ENCODE measurements at regions not wholly inside any gene's neighbourhood (a gene's known extent, or its start where the extent isn't known, plus 50 kb on each side); places are given as distances from the start of the nearest gene placed in this dataset.
A peak's percentile ranks its signal among the peaks of the same experiment; 100 is the strongest.

GRCh38 chr2:145985517-145985916 lies 1465.6 kb upstream of the ZEB2 start:
- Histone ChIP-seq H3K4me1 (ENCODE audit: low read depth) (peaks cover 8% of the 10 kb centered on the region), H3K9me3 (ENCODE audit: low read depth) (no peaks in the 10 kb centered on the region), H3K4me3 (no peak overlapping the region), H3K27me3 (no peaks in the 10 kb centered on the region), H3K36me3 (no peaks in the 10 kb centered on the region), H3K27ac (no peak overlapping the region)
- DNase-seq (ENCODE audit: low read depth in 1 of 2, low spot score in 1 of 2): peak; percentile 19 to 50
- no peak for TF ChIP-seq CTCF (IDR thresholded peaks at IDR 0.05; ENCODE audit: low read depth, low read length)

- Histone ChIP-seq H3K27ac (no peak overlapping the region), H3K9me3 (ENCODE audit: low read depth) (no peaks in the 10 kb centered on the region), H3K4me3 (no peak overlapping the region), H3K4me1 (ENCODE audit: low read depth) (peaks cover 8% of the 10 kb centered on the region), H3K27me3 (no peaks in the 10 kb centered on the region), H3K36me3 (no peaks in the 10 kb centered on the region)
- peak in 1 of 2 donors; percentile 85 for DNase-seq (ENCODE audit: low read depth in 1 of 2, low spot score in 1 of 2)
- TF ChIP-seq CTCF (IDR thresholded peaks at IDR 0.05; ENCODE audit: low read depth, low read length): no peak
These were observed 1464.7 kb upstream of the ZEB2 start for GRCh38 chr2:145984580-145984979.

- Histone ChIP-seq H3K4me3 (no peak overlapping the region), H3K27me3 (no peaks in the 10 kb centered on the region), H3K27ac (no peak overlapping the region), H3K4me1 (ENCODE audit: low read depth) (peaks cover 3% of the 10 kb centered on the region), H3K9me3 (ENCODE audit: low read depth) (no peaks in the 10 kb centered on the region), H3K36me3 (no peaks in the 10 kb centered on the region)
- DNase-seq (ENCODE audit: low read depth in 1 of 2, low spot score in 1 of 2): no peak
- no peak for TF ChIP-seq CTCF (IDR thresholded peaks at IDR 0.05; ENCODE audit: low read depth, low read length)
These were observed 1460.4 kb upstream of the ZEB2 start for GRCh38 chr2:145980318-145980717.

GRCh38 chr2:145975406-145975805 lies 1455.5 kb upstream of the ZEB2 start:
- no peaks in the 10 kb centered on the region for H3K36me3 ChIP-seq
- no peak for TF ChIP-seq CTCF (IDR thresholded peaks at IDR 0.05; ENCODE audit: low read depth, low read length)
- no peak overlapping the region for H3K27ac ChIP-seq
- H3K27me3 ChIP-seq: no peaks in the 10 kb centered on the region
- no peak overlapping the region for H3K4me3 ChIP-seq
- no peaks in the 10 kb centered on the region for H3K4me1 ChIP-seq (ENCODE audit: low read depth)
- DNase-seq (ENCODE audit: low read depth in 1 of 2, low spot score in 1 of 2): no peak
- H3K9me3 ChIP-seq (ENCODE audit: low read depth): no peaks in the 10 kb centered on the region

GRCh38 chr2:145961846-145962245 lies 1441.9 kb upstream of the ZEB2 start:
- Histone ChIP-seq H3K9me3 (ENCODE audit: low read depth) (no peaks in the 10 kb centered on the region), H3K4me3 (no peak overlapping the region), H3K36me3 (no peaks in the 10 kb centered on the region), H3K27me3 (no peaks in the 10 kb centered on the region), H3K27ac (no peak overlapping the region), H3K4me1 (ENCODE audit: low read depth) (no peaks in the 10 kb centered on the region)
- no peak for DNase-seq (ENCODE audit: low read depth in 1 of 2, low spot score in 1 of 2)
- no peak for TF ChIP-seq CTCF (IDR thresholded peaks at IDR 0.05; ENCODE audit: low read depth, low read length)
